ENCODE measurements at regions not wholly inside any gene's neighbourhood (a gene's known extent, or its start where the extent isn't known, plus 50 kb on each side); places are given as distances from the start of the nearest gene placed in this dataset.
"Not testable (repeated sequence)": the region's sequence is repeated elsewhere in the genome, so short reads cannot be mapped to it uniquely, and the experiment has no call there.

DNA sequence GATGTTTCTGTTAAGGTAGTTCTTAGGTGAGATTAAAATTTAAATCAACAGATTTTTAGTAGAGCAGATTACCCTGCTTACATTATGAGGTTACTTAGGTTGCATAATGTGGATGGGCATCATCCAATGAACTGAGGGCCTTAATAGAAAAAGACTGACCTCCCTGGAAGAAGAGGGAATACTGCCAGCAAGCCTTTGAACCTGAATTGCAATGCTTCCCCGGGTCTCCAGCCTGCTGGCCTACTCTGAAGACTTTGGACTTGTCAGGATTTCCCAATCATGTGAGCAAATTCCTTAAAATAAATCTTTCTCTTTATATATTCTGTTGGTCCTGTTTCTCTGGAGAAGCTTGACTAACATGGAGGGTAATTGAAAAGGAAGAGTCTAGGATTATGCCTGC lies 542.1 kb upstream of the ARRDC3 start:
- H3K4me1 ChIP-seq: no peaks in the 10 kb centered on the region
- DNase-seq: no peak
- no peaks in the 10 kb centered on the region for H3K27me3 ChIP-seq
- 72 to 75% methylated on average over 1 of the region's 1 CpG for WGBS, 2 donors
- TF ChIP-seq CTCF (IDR thresholded peaks at IDR 0.05) (no peak), POLR2A (IDR thresholded peaks at IDR 0.05) (no peak)
- intact Hi-C loops (cut with DNase I): no loop called here
- no peak overlapping the region for H3K27ac ChIP-seq
- no peaks in the 10 kb centered on the region for H3K36me3 ChIP-seq
- H3K4me3 ChIP-seq (replicated peaks in 1 of 3): no peak overlapping the region
- no peaks in the 10 kb centered on the region for H3K9me3 ChIP-seq

- H3K36me3 ChIP-seq; DNase-seq; H3K4me3 ChIP-seq (replicated peaks in 1 of 3); H3K27ac ChIP-seq; H3K27me3 ChIP-seq; intact Hi-C loops (cut with DNase I); H3K9me3 ChIP-seq; H3K4me1 ChIP-seq: not testable (repeated sequence)
- WGBS, 2 donors: 94 to 95% methylated on average over 39 to 45 of the region's 51 CpGs
These were observed 534.1 kb upstream of the ARRDC3 start for GRCh38 chr5:91917037-91917814.

GRCh38 chr5:91910655-91911054 lies 527.5 kb upstream of the ARRDC3 start:
- no peaks in the 10 kb centered on the region for H3K9me3 ChIP-seq
- TF ChIP-seq CTCF (IDR thresholded peaks at IDR 0.05) (no peak), POLR2A (IDR thresholded peaks at IDR 0.05) (no peak)
- H3K36me3 ChIP-seq: no peaks in the 10 kb centered on the region
- intact Hi-C loops (cut with DNase I): no loop called here
- H3K4me3 ChIP-seq (replicated peaks in 1 of 3): no peak overlapping the region
- H3K4me1 ChIP-seq: no peaks in the 10 kb centered on the region
- 78 to 82% methylated on average over 4 of the region's 4 CpGs for WGBS, 2 donors
- no peaks in the 10 kb centered on the region for H3K27me3 ChIP-seq
- H3K27ac ChIP-seq: no peak overlapping the region
- DNase-seq: no peak

- no peaks in the 10 kb centered on the region for H3K36me3 ChIP-seq
- no peak overlapping the region for H3K4me3 ChIP-seq (replicated peaks in 1 of 3)
- TF ChIP-seq POLR2A (IDR thresholded peaks at IDR 0.05): no peak
- TF ChIP-seq CTCF (IDR thresholded peaks at IDR 0.05): no peak
- 64 to 67% methylated on average over 2 of the region's 2 CpGs for WGBS, 2 donors
- H3K27me3 ChIP-seq: no peaks in the 10 kb centered on the region
- H3K9me3 ChIP-seq: no peaks in the 10 kb centered on the region
- no peak overlapping the region for H3K27ac ChIP-seq
- no peaks in the 10 kb centered on the region for H3K4me1 ChIP-seq
- intact Hi-C loops (cut with DNase I): no loop called here
- no peak for DNase-seq
These were observed 527.1 kb upstream of the ARRDC3 start for GRCh38 chr5:91910247-91910646.

- no peaks in the 10 kb centered on the region for H3K4me1 ChIP-seq
- H3K27me3 ChIP-seq: no peaks in the 10 kb centered on the region
- intact Hi-C loops (cut with DNase I): no loop called here
- no peak overlapping the region for H3K4me3 ChIP-seq (replicated peaks in 1 of 3)
- H3K9me3 ChIP-seq: no peaks in the 10 kb centered on the region
- no peak for DNase-seq
- no peak for TF ChIP-seq CTCF (IDR thresholded peaks at IDR 0.05)
- 89 to 92% methylated on average over 1 of the region's 1 CpG for WGBS, 2 donors
- H3K27ac ChIP-seq: no peak overlapping the region
- H3K36me3 ChIP-seq: no peaks in the 10 kb centered on the region
These were observed 523.4 kb upstream of the ARRDC3 start for GRCh38 chr5:91906494-91906893.

Data from thyroid gland (tissue), 4 donors.